NCI-H446 treated with DMSO at 0.1 percent for 48 hours (cell line): ENCODE measurements at regions not wholly inside any gene's neighbourhood (a gene's known extent, or its start where the extent isn't known, plus 50 kb on each side); places are given as distances from the start of the nearest gene placed in this dataset.

Experiments used
- DNase-seq: peaks from one replicate; lab custom pipeline; 2025; lab: John Stamatoyannopoulos, UW

DNA sequence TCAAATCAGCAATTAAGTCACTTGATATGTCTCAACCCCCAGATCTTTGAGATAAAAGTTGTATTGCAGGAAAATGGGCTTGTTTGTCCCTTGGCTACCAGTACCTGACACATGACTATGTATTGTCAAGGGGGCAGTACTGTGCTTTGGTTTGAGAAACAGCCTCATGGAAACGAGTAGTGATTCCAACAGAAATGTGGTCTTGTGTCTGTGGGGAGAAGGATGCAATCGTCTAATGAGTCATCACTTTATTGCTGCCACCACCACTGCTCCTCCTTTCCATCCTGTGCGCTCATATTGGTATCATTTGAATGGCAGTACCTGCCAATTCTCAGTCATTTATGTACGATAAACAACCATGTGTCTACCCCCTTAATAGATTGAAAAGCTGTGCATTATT is 72.8 kb upstream of the ARHGAP5 start:
- DNase-seq, result no peak

DNA sequence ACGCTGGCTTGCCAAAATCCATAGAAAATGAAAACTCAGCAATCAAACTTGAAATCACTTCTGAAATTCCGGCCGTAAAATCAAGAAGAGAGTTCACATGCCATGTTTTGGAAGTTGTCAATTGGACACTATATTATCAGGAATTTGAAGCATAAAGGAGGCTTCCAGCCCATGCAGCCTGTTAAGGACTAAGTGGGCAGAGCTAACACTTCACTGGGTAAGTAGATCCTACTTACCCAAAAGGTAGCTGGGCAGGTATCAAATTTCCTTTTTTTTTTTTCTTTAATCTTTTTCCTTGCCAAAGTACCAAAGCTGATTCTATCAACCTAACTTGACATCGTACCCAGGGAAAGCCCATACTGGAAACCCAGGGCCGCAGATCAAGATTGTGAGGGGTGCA is 71.5 kb upstream of the ARHGAP5 start:
- no peak for DNase-seq

DNA sequence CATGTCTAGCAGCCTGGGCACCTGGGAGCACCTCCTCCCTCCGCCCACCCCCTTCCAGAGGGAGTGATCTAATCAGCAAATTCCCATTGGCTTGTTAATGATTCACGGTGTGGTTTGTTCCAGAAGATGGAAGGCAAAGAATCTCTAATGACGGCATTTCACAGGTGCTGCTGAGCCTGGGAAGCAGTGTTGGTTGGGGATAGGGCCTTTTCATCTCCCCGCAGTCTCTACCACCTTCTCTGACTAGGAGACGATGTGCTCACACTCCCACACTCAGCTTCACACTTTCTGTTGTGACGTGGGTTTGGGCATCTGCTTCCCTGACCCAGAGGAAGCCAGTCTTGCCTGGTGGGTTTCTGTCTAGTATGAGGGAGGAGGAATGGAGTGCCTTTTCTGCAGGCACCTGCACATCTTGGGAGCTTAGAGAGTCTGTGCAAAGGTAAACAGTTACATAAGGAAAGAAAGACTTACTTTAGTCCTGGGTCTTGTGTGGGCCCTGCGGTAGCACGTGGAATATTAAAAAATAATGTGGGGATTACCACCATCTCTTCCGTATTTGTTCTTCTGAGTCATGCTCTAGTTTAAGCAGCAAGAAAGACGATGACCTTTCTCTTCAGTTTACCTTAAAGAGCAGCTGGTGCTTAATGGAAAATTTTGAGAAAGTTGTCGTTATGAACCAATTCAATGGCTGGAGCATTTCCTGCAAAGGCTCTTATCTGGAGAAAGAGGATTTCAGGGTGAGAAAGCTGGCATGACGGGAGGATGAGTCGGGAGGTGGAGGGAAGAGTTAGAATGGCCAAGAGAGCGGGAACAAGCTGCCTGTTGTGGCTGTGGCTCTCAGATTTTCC is 70.6 kb upstream of the ARHGAP5 start:
- no peak for DNase-seq

DNA sequence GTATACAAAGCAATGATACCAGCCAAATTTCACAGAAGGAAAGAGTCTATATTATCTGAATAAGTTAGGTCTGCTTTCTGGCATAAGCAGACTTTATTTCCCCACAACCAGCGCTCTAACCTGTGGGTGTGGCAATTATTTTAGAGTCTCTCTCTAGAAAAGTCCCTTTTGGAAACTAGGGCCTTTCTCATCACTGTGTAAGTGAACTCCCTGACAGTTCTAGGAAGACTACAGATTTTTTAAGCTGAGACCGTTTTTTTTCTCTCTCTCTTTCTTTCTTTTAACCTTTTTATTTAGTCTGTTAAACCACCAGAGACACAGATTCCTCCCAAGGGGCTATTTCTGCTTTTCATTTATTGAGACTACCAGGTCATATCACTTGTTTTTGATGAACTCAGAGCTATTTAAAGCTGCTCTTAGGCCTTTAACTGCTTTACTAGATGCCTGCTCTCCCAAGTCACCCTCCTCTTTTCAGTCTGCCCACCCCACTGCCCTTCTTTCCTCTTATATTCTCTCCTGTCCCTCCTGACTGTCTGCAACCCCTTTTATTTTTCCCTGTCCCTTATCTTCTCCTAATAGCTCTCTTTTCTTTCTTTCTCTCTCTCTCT is 69.2 kb upstream of the ARHGAP5 start:
- no peak for DNase-seq

DNA sequence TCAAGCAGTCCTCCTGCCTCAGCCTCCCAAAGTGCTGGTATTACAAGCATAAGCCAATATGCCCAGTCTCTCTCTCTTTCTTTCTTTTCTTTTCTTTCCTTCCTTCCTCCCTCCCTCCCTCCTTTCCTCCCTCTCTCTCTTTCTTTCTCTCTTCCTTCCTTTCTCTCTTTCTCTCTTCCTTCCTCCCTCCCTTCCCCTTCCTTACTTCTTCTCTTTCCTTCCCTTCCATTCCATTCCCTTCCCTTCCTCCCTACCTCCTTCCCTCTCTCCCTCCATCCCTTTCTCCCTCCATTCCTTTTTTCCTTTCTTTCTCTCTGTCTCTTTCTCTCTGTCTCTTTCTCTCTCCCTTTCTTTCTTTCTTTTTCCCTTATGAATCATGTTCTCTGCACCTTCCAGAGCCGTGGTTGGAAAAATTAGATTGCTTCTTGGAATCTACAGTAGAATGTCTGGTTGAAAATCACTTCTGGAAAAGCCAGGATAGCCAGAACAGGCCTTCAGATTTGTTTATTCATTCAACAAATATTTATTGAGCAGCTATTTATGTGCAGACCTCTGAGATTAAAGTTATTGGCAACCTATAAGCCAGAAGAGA is 68.4 kb upstream of the ARHGAP5 start:
- DNase-seq, result no peak

DNA sequence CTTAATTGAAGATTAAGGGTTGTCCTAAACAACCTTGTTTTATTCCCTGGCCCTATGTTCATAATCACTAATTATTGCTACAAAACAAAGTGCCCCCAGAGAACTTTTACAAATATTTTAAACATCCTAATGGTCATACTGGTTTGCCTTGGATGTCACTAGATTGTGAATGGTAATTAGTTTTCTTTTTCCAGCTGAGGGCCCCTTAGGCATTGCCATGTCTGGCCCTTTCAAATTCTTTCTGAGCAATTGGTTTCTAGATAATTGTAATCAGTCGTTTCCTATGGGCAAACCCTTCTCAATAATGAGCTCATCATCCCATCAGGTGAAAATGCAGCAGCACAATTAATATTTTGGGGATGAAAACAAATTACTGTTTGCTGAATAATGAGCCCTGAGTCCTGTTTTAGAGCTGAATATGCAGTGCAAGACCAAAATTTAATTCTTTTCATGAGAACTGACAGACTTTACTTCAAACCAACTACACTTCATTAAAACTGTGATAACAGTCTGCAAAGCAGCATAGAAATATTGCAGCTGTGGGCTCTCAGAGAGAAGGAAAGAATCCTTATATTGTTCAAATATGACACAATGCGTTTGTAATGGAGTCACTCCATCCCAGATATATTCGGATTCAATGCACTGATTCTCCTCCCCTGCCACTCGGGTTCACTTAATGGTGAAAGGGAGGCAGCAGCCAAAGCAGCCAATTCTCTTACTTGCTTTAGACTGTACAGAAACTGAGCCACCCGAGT is 67.7 kb upstream of the ARHGAP5 start:
- no peak for DNase-seq

DNA sequence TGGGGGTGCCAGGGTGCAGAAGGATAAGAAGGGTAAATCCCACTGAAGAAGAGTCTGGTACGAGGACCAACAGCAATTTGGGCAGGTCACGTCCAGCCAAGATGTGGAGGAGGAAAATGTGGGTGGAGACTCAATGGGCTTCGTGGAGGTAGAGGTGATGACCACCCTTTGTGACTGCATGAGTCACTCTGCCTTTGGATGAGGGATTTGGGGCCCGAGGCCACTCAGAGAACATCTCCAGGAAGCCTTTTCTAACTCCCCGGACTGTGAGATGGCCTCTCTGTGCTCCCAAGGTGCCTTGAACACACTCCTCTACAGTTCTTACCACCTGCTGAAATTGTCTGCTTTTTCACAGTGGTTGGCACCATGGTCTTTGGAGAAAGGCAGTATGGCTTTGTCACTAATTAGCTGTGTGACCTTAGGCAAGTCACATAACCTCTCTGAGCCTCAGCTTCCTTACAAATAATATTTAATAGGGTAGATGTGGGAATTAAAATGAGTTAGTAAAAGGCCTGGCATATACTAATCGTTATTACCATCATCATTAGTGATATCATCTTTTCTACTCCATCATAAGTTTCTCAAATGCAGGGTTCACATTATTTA is 67.0 kb upstream of the ARHGAP5 start:
- DNase-seq, result no peak

DNA sequence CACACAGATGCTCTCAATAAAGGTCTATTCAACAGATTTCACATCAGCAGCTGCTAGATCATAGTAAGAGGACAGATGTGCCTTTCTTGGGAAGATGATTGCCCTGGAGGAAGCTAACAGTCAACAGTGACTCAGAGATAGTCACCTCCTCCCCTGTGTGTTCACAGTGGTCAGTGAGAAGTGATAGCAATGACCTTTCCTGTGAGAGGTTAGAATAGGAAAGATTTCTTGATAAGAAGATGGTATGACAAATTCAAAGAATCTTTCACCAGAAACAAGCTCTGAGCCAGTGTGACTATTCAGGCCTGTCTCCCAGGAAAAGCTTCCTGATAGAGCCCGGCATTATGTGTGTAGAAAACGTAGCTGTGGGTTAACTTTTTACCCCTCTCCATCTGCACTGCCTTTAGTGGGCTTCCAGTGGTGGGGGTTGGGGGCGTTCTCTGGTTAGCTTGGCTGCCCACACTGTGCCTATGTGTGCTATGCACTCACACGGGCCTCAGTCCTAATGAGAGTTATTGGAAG is 66.4 kb upstream of the ARHGAP5 start:
- DNase-seq, result no peak

DNA sequence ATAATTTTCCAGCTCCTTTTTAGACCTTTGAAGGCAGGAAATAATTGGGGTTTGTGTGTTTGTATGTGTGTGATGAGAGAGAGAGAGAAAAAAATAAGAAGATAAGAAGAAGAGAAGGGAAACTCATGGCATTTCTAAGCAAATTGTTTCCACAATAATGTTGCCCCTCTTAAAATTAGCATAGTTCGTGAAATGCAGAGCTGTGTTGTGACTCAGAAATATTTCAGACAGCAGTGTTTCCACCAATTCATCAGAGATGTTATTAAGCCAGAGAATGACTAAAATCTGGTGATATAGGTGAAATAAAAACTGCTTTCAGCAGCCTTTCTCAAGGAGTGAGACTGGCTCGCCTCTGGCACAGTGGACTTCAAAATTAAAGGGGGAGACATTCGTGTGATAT is 65.9 kb upstream of the ARHGAP5 start:
- DNase-seq, result no peak

DNA sequence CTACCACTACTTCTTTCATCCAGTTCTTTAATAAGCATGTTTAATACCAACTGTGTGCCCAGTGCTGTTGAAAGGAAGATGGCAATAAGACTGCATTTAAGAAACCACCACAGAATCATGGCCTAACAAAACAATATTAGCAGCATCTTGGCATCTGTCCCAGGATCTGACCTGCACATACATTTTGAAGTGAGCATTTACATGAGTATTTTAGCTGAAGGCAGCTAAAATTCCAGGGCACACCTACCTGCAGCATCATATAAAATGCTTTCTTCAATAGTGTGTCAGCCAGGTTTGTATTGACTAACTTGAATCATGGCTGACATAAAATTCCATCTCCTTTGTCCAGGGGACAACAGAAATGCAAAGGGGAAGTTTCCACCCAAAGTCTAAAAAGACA is 65.0 kb upstream of the ARHGAP5 start:
- DNase-seq, result no peak

DNA sequence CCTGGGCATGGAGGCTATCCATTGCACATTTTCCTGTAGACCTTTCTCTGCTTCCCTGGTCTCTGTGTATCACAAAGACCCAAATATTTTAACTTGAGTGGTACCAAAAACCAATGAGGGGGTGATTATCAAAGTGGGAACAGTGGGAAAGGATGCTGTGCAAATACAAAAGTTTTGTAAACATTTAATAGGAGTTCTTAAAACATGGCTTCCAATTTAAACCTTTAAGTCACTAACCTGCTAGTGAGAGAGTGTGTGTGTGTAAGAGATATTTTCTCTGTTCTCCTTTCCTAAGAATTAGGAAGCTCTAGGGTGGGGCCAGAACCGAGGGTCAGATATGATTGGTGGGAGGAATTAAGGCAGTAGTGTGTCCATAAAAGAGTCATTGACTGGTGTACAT is 64.5 kb upstream of the ARHGAP5 start:
- DNase-seq, result no peak

DNA sequence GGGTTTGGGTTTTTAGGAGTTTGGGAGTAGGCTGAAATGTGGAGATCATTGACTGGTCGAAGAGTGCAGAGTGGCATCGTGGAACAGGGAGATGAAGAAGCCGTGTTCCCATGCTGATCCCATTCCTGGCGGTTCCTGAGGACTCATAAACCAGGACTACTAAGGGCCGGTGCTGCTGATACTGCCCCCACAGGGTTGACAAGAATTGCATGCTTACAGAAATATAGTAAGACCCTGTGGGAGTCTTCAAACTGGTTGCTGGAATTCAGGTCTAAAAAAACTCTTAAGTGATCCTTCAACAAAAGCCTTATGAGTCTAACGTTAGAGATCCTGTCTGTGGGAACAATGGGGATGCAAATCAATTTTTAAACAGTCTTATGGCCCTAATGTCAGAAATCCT is 64.0 kb upstream of the ARHGAP5 start:
- DNase-seq, result no peak

DNA sequence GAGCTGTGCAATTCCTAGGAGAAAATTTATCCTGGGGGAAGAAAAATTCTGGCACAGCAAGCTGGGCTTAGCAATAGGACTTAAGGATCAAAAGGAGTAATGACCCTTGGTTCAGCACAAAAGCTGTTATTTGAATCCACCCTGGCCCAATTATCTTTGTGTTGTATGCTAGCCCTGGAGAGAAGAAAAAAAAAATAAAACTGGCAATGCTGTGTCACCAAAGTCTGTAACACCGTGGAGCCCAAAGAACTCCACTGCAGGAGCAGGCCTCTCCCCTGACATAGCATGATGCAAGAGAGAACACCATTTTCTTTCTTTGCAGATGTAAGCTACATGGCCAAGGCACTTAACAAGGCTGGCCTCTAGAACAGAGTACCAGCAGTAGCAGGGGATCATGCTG is 63.0 kb upstream of the ARHGAP5 start:
- no peak for DNase-seq

DNA sequence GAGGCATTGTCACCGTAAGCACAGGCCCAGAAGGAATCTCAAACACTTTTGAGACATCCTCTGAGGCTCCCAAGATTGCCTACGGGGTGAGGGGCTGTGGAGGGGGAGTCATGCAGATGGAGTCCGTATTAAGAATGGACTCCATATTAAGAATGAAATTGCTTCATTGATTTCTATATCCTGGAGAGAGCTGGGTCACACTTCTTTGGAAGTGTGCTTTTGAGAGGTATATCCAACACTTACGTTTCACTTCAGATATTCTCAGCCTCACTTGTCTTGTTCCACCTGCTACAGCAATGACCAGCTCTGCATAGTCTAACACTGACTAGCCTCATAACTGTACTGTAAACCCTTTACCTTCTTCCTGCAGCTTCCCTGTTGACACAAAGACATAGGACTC is 62.6 kb upstream of the ARHGAP5 start:
- no peak for DNase-seq

DNA sequence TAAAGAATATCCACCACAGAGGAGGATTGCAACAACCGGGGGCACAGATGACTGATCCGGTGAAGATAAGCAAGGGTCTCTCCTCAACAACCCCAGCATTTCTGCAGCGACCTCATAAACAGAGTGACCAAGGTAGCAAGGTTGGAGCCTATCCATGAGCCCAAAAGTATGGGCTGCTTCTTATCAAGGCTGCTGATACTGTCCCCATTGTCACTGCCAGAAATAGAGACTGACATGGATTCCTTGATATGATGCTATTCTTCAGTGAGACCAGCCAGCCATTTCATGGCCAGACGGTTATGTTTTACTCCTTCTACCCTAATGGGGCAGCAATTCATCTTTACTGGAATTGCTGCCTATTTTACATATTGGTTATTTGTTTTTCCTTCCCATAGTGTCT is 61.9 kb upstream of the ARHGAP5 start:
- no peak for DNase-seq

DNA sequence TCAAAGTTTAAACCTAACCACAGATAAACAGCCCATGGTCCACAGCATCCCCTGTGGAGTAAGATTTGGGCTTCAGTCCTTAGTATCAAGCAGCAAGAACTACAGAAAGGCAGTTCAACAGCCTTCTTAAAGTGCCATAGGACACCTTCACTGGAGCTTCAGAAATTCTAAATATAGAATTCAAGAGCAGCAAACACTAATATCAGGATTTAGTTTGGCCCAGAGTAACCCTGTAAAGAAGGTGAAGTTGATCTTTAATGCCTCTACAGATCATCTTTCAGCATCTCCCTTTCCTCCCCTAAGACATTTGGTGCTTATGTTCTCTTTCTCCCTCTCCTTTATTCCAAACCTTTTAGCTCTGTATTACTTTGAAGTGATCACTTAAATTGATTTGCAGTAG is 59.5 kb upstream of the ARHGAP5 start:
- DNase-seq, result no peak

DNA sequence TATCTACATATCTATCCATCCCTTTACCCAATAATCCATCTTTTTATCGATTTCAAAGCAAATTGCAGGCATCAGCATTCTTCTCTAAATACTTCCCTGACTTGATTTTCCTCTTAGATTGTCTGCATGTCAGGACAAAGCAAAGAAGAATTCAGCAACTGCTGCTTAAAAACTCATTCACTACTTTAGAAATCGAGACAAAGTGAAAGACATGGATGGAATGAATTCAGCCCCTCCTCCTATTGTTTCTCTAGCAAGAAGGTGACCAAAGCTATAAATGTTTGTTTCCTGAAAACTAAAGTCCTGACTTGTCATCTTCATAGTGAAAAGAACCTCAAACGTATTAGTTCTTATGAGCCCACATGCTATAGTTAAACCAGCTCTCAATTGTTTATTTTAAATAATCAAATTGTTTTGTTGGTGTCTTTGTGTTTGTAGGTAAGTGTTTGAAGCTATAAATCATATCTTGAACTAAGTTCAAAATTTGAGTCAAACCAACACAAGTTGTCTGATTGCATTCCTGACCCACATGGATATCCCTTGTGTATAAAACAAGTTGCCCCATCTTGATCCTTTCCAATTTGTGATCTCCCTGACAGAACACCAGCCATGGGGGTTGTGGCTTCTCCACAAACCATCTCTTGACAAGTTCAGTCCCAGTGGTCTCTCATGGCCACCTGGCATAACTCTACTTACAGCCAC is 58.6 kb upstream of the ARHGAP5 start:
- no peak for DNase-seq

DNA sequence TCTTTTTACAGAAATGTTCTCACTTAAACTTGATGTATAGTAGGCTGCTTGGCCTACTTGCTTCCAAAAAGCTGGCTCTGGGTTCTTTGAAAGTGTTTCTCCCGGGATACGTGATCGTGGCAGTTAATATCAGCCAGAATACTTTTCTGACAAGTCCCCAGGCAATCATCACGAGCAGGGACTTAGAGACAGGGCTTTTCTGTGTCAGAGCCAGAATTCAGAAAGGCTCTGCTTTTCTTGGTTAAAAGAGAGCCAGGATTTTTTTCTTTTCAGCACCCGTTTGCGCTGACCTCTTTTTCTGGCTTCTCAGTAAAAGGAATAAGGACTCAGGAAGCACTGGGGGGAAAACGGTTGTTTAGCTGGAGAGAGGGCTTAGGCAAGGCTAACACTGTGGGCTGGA is 57.8 kb upstream of the ARHGAP5 start:
- no peak for DNase-seq

DNA sequence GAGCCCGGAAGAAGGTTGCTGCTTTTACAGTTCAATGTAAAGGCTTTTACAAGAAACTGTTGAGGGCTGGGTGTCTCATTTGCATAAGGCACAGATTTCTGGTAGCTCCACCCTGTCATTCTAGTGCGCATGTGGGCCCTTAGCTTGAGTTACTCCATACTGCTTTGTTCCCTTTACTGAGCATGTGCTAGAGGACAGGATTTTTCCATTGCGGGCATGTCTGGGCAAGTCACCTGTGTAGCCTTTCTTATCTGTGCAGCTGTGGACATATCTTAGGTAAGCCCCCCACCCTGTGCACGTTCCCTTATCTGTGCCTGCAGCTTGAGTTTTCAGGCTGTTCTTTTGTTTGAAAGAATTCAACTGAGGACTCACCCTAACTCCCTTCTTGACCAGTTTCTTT is 56.2 kb upstream of the ARHGAP5 start:
- no peak for DNase-seq

DNA sequence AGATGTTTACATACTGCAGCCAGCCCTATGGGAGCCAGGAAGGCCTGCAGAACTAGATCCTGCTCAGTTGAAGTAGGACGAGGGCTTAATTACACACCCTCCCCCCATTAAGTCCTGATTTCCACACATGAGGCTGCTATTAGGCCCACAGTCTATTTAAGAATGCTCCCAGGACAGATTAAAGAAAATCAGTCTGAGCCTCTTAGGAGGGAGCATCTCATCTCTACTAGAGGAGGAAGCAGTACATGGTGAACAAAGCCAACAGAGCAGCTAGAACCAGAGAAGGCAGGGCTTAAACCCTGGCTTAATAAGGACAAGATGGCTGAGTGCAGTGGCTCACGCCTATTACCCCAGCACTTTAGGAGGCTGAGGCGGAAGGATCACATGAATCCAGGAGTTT is 55.8 kb upstream of the ARHGAP5 start:
- no peak for DNase-seq

DNA sequence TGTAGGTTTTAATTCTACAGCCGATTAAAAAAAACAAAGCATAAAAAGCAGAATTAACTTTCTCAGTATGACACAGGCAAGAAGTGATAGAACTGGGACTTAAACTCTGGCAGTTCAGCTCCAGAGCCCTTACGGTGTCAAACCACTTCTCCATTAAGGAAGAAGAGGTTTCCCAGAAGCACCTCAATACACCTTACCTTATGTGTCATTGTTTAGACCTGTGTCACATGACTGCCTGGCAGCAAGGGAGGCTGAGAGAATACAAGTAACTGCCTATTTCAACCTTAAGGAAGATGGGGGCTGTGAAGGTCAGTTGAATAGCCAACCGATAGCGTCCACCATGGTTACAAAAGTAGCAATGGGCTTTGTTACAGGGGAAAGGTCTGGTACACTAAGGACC is 54.6 kb upstream of the ARHGAP5 start:
- no peak for DNase-seq
